Panc1 (cell line): ENCODE measurements at regions not wholly inside any gene's neighbourhood (a gene's known extent, or its start where the extent isn't known, plus 50 kb on each side); places are given as distances from the start of the nearest gene placed in this dataset.

Source experiments
- ATAC-seq: fragments of 200-7000 bp; cut with Tn5 transposase; 2 replicates; pipeline ENCODE4 v1.9.1; 2020; ENCODE audit warnings: mild to moderate bottlenecking, moderate library complexity
- BruUV-seq: library from RNA; stranded (reverse); fragments of 400-500 nt; replicated peaks from 2 replicates; lab custom pipeline; 2021; lab: Mats Ljungman, UMichigan
- CTCF ChIA-PET: fragments of 300-600 bp; sonication (Branson Sonifier 250); formaldehyde crosslinking; loops from one replicate; lab custom pipeline; 2022; ENCODE audit warnings: antibody characterized with exemption; lab: Charles Lee
- POLR2A ChIA-PET: fragments of 300-600 bp; sonication (Branson Sonifier 250); formaldehyde crosslinking; loops from one replicate; lab custom pipeline; 2022; ENCODE audit warnings: antibody characterized with exemption; lab: Charles Lee
- DNase-seq: peaks from one replicate; pipeline ENCODE4 v3.0.0-alpha.2; 2010; ENCODE audit warnings: low read depth, low spot score
- H3K27ac ChIP-seq: 2 replicates; pipeline ENCODE4 v1.5.1; 2011; ENCODE audit warnings: mild to moderate bottlenecking, low read length, inconsistent platforms
- H3K27me3 ChIP-seq: fragments of 200-500 bp; sonication (Bioruptor generic); 2 replicates; pipeline ENCODE4 v1.6.0; 2014; ENCODE audit warnings: low read length, inconsistent platforms; ENCODE audit not compliant: control insufficient read depth, insufficient read depth
- H3K36me3 ChIP-seq: fragments of 200-500 bp; sonication (Bioruptor generic); 2 replicates; pipeline ENCODE4 v1.5.1; 2014; ENCODE audit warnings: inconsistent platforms, mild to moderate bottlenecking, low read length, moderate library complexity; ENCODE audit not compliant: control insufficient read depth, insufficient read depth
- H3K4me1 ChIP-seq: 2 replicates; pipeline ENCODE4 v1.5.1; 2011; ENCODE audit warnings: inconsistent platforms, mild to moderate bottlenecking, low read length, moderate library complexity; ENCODE audit not compliant: control insufficient read depth, insufficient read depth
- H3K4me3 ChIP-seq, 2 experiments: 2 replicates each; pipeline ENCODE4 v1.5.1; 2011 to 2012; ENCODE audit warnings: low read depth in 2 of 2, low read length in 2 of 2, mild to moderate bottlenecking in 2 of 2, inconsistent platforms in 1 of 2, moderate library complexity in 1 of 2
- H3K9me3 ChIP-seq: fragments of 200-500 bp; sonication (Bioruptor generic); 2 replicates; pipeline ENCODE4 v1.5.1; 2014; ENCODE audit warnings: low read depth, mild to moderate bottlenecking, inconsistent platforms, low read length, moderate library complexity; ENCODE audit not compliant: control insufficient read depth, insufficient read depth
- POLR2AphosphoS5 ChIP-seq: IDR thresholded peaks from 2 replicates; pipeline ENCODE4 v1.6.1; 2012; ENCODE audit warnings: mild to moderate bottlenecking, low read depth, low read length, moderate library complexity
- REST ChIP-seq, 2 experiments: IDR thresholded peaks; 2 replicates each; pipeline ENCODE4 v1.6.1; 2011 to 2012; ENCODE audit warnings: low read depth in 2 of 2, control low read depth in 1 of 2, low read length in 1 of 2, mild to moderate bottlenecking in 1 of 2, moderate library complexity in 1 of 2; ENCODE audit not compliant: insufficient read depth in 1 of 2
- SIN3A ChIP-seq: IDR thresholded peaks from 2 replicates; pipeline ENCODE4 v1.6.1; 2012; ENCODE audit warnings: low read depth, mild to moderate bottlenecking, low read length, moderate library complexity, borderline replicate concordance; ENCODE audit not compliant: insufficient read depth
- TCF7L2 ChIP-seq: IDR thresholded peaks from 2 replicates; pipeline ENCODE4 v1.6.1; 2011; ENCODE audit warnings: mild to moderate bottlenecking, low read depth, low read length, inconsistent platforms
- in situ Hi-C: cut with HindIII; loops from 2 replicates; pipeline ENCODE4 v1.10.0; 2016; ENCODE audit warnings: low sequenced_read_pairs, low pct_unique_long_range_greater_than_20kb
- intact Hi-C: fragments of 100-400 bp; cut with micrococcal nuclease; formaldehyde crosslinking; loops from one replicate; pipeline ENCODE4 v1.10.0; 2022; ENCODE audit not compliant: unreplicated experiment
- TF ChIP-seq, protein P1 (sequence below): fragments of 450-650 bp; IDR thresholded peaks from 2 replicates; pipeline ENCODE4 v1.5.1; 2017; ENCODE audit warnings: mild to moderate bottlenecking

- no TSS peak for BruUV-seq
- no peaks in the 10 kb centered on the region for H3K36me3 ChIP-seq
- no peak for TF ChIP-seq POLR2AphosphoS5
- no peak for TF ChIP-seq TCF7L2
- TF ChIP-seq REST (IDR thresholded peaks at IDR 0.05; ENCODE audit: insufficient read depth in 1 of 2, low read depth in 2 of 2, low read length in 1 of 2), result no peak
- no peak for TF ChIP-seq SIN3A
- TF ChIP-seq, protein P1, sequence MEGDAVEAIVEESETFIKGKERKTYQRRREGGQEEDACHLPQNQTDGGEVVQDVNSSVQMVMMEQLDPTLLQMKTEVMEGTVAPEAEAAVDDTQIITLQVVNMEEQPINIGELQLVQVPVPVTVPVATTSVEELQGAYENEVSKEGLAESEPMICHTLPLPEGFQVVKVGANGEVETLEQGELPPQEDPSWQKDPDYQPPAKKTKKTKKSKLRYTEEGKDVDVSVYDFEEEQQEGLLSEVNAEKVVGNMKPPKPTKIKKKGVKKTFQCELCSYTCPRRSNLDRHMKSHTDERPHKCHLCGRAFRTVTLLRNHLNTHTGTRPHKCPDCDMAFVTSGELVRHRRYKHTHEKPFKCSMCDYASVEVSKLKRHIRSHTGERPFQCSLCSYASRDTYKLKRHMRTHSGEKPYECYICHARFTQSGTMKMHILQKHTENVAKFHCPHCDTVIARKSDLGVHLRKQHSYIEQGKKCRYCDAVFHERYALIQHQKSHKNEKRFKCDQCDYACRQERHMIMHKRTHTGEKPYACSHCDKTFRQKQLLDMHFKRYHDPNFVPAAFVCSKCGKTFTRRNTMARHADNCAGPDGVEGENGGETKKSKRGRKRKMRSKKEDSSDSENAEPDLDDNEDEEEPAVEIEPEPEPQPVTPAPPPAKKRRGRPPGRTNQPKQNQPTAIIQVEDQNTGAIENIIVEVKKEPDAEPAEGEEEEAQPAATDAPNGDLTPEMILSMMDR, result no peak
- no peak overlapping the region for H3K4me3 ChIP-seq
- ATAC-seq, result no peak
- CTCF ChIA-PET, result no interaction called here
- H3K27ac ChIP-seq, result no peak overlapping the region
- H3K27me3 ChIP-seq, result no peaks in the 10 kb centered on the region; the same call in 1 of the 2 replicates
- POLR2A ChIA-PET, result no interaction called here
- no peaks in the 10 kb centered on the region for H3K9me3 ChIP-seq
- no peak for DNase-seq
- in situ Hi-C loops (no loop called here), intact Hi-C loops (no loop called here)
- H3K4me1 ChIP-seq, result no peaks in the 10 kb centered on the region
Observed at GRCh38 chr7:96936621-96937020, 68.7 kb upstream of the DLX6 start.

GRCh38 chr7:96942112-96942511 lies 63.2 kb upstream of the DLX6 start:
- Histone ChIP-seq H3K4me3 (no peak overlapping the region), H3K27ac (no peak overlapping the region), H3K9me3 (no peaks in the 10 kb centered on the region), H3K36me3 (no peaks in the 10 kb centered on the region), H3K4me1 (no peaks in the 10 kb centered on the region), H3K27me3 (no peaks in the 10 kb centered on the region)
- DNase-seq (no peak), ATAC-seq (no peak)
- no peak for TF ChIP-seq SIN3A
- no peak for TF ChIP-seq POLR2AphosphoS5
- no peak for TF ChIP-seq REST (IDR thresholded peaks at IDR 0.05; ENCODE audit: insufficient read depth in 1 of 2, low read depth in 2 of 2, low read length in 1 of 2)
- TF ChIP-seq, protein P1, result no peak
- no TSS peak for BruUV-seq
- in situ Hi-C loops (no loop called here), intact Hi-C loops (no loop called here)
- ChIA-PET POLR2A (no interaction called here), CTCF (no interaction called here)
